SK-N-SH (cell line): ENCODE measurements at regions not wholly inside any gene's neighbourhood (a gene's known extent, or its start where the extent isn't known, plus 50 kb on each side); places are given as distances from the start of the nearest gene placed in this dataset.

Experiments used
- CTCF ChIA-PET: fragments of 300-600, 350-600 bp; formaldehyde crosslinking; extraction: SDS; loops from one replicate; lab custom pipeline; 2021; lab: Yijun Ruan, JAX
- POLR2A ChIA-PET: fragments of 350-600 bp; sonication (Branson Sonifier 250); formaldehyde crosslinking; extraction: SDS; loops from one replicate; lab custom pipeline; 2020; ENCODE audit warnings: antibody characterized with exemption, inconsistent platforms; lab: Yijun Ruan, JAX
- DNase-seq: peaks from one replicate; pipeline ENCODE4 v3.0.0; 2012
- H2AFZ ChIP-seq: fragments of 200-600 bp; sonication (generic); 2 replicates; pipeline ENCODE4 v1.8.1; 2016; ENCODE audit warnings: antibody characterized with exemption, mild to moderate bottlenecking, low read depth
- H3F3A ChIP-seq: fragments of 200-600 bp; sonication (generic); replicated peaks from 2 replicates; pipeline ENCODE3; 2016; ENCODE audit warnings: antibody characterized with exemption, mild to moderate bottlenecking; ENCODE audit not compliant: insufficient read depth
- H3K27ac ChIP-seq, 2 experiments: fragments of 200-500 bp in 1 of 2; fragments of 200-600 bp in 1 of 2; sonication (Bioruptor generic) in 1 of 2; sonication (generic), shearing (Covaris generic) in 1 of 2; 2 replicates each; pipeline versions ENCODE4 v1.5.1 to v1.6.1; 2014 to 2016; ENCODE audit warnings: low read depth in 2 of 2, inconsistent platforms in 1 of 2, low read length in 1 of 2, mild to moderate bottlenecking in 1 of 2, mixed read lengths in 1 of 2
- H3K27me3 ChIP-seq: fragments of 200-600 bp; sonication (generic), shearing (Covaris generic); 2 replicates; pipeline ENCODE4 v1.6.1; 2016; ENCODE audit warnings: mixed run types; ENCODE audit not compliant: insufficient read depth
- H3K36me3 ChIP-seq, 2 experiments: fragments of 200-500 bp in 1 of 2; fragments of 200-600 bp in 1 of 2; sonication (Bioruptor generic) in 1 of 2; sonication (generic) in 1 of 2; replicated peaks in 1 of 2; 2 replicates each; pipeline versions ENCODE3 to v1.5.1; 2014 to 2016; ENCODE audit warnings: low read length in 1 of 2, mild to moderate bottlenecking in 1 of 2; ENCODE audit not compliant: insufficient read depth in 2 of 2, control insufficient read depth in 1 of 2
- H3K4me1 ChIP-seq, 2 experiments: fragments of 200-500 bp in 1 of 2; fragments of 200-600 bp in 1 of 2; sonication (Bioruptor generic) in 1 of 2; sonication (generic), shearing (Covaris generic) in 1 of 2; 2 replicates each; pipeline versions ENCODE4 v1.5.1 to v1.6.1; 2014 to 2016; ENCODE audit warnings: low read depth in 1 of 2, low read length in 1 of 2, mixed run types in 1 of 2; ENCODE audit not compliant: insufficient read depth in 2 of 2, control insufficient read depth in 1 of 2
- H3K4me2 ChIP-seq: fragments of 200-600 bp; sonication (generic), shearing (Covaris generic); 2 replicates; pipeline ENCODE4 v1.6.1; 2017; ENCODE audit warnings: mixed run types
- H3K4me3 ChIP-seq, 2 experiments: fragments of 200-500 bp in 1 of 2; fragments of 200-600 bp in 1 of 2; sonication (Bioruptor generic) in 1 of 2; sonication (generic), shearing (Covaris generic) in 1 of 2; 2 replicates each; pipeline versions ENCODE4 v1.5.1 to v1.8.1; 2014 to 2016; ENCODE audit warnings: low read depth in 2 of 2, inconsistent platforms in 1 of 2, low read length in 1 of 2, mild to moderate bottlenecking in 1 of 2, mixed read lengths in 1 of 2, moderate library complexity in 1 of 2
- H3K79me2 ChIP-seq: fragments of 200-600 bp; sonication (generic); 2 replicates; pipeline ENCODE4 v1.8.1; 2017; ENCODE audit warnings: mild to moderate bottlenecking; ENCODE audit not compliant: insufficient read depth
- H3K9ac ChIP-seq: fragments of 200-600 bp; sonication (generic); 2 replicates; pipeline ENCODE4 v1.6.1; 2017; ENCODE audit warnings: mixed run types
- H3K9me2 ChIP-seq: fragments of 200-600 bp; sonication (generic); 2 replicates; pipeline ENCODE4 v1.6.1; 2017; ENCODE audit warnings: mixed run types
- H3K9me3 ChIP-seq: fragments of 200-600 bp; sonication (generic); 2 replicates; pipeline ENCODE4 v1.6.1; 2017; ENCODE audit warnings: mixed run types, mild to moderate bottlenecking, moderate library complexity
- H4K20me1 ChIP-seq: fragments of 200-600 bp; sonication (generic); 2 replicates; pipeline ENCODE4 v1.6.1; 2017; ENCODE audit warnings: mild to moderate bottlenecking, mixed run types; ENCODE audit not compliant: insufficient read depth
- CTCF ChIP-seq: fragments of 200-600 bp; sonication (generic); IDR thresholded peaks from 2 replicates; pipeline ENCODE4 v1.6.1; 2017; ENCODE audit warnings: antibody characterized with exemption, mild to moderate bottlenecking, moderate library complexity
- FOSL2 ChIP-seq: IDR thresholded peaks from 2 replicates; pipeline ENCODE4 v1.4.0; 2012; ENCODE audit warnings: low read depth, mild to moderate bottlenecking, moderate library complexity, borderline replicate concordance
- FOXJ3 ChIP-seq: sonication (generic); formaldehyde crosslinking; IDR thresholded peaks from 2 replicates; pipeline ENCODE4 v1.5.1; 2020; ENCODE audit warnings: mild to moderate bottlenecking, missing genetic modification reagents
- FOXM1 ChIP-seq: IDR thresholded peaks from 2 replicates; pipeline ENCODE4 v1.4.0; 2012; ENCODE audit warnings: low read depth, mild to moderate bottlenecking
- GATA2 ChIP-seq: sonication (generic); formaldehyde crosslinking; IDR thresholded peaks from 2 replicates; pipeline ENCODE4 v1.5.0; 2020; ENCODE audit warnings: mild to moderate bottlenecking, missing genetic modification reagents
- IRF3 ChIP-seq: fragments of 150-350 bp; IDR thresholded peaks from 2 replicates; pipeline ENCODE4 v1.6.1; 2016; ENCODE audit warnings: mild to moderate bottlenecking, low read depth, low read length
- MAX ChIP-seq: IDR thresholded peaks from 2 replicates; pipeline ENCODE4 v1.4.0; 2012; ENCODE audit warnings: low read depth
- MEF2A ChIP-seq: IDR thresholded peaks from 2 replicates; pipeline ENCODE4 v1.4.0; 2012; ENCODE audit warnings: low read depth, borderline replicate concordance
- NRF1 ChIP-seq: IDR thresholded peaks from 2 replicates; pipeline ENCODE4 v1.6.1; 2012; ENCODE audit warnings: low read depth, mild to moderate bottlenecking, low read length
- RCOR1 ChIP-seq: fragments of 150-350 bp; IDR thresholded peaks from 2 replicates; pipeline ENCODE4 v1.6.1; 2017; ENCODE audit warnings: antibody characterized with exemption, low read length
- REST ChIP-seq: IDR thresholded peaks from 2 replicates; pipeline ENCODE4 v1.6.1; 2012; ENCODE audit warnings: mild to moderate bottlenecking, low read depth, low read length, moderate library complexity
- RXRA ChIP-seq: IDR thresholded peaks from 2 replicates; pipeline ENCODE4 v1.4.0; 2012; ENCODE audit warnings: low read depth, mild to moderate bottlenecking, borderline replicate concordance
- SIN3A ChIP-seq: IDR thresholded peaks from 2 replicates; pipeline ENCODE4 v1.6.1; 2012; ENCODE audit warnings: low read depth, mild to moderate bottlenecking, low read length, moderate library complexity, borderline replicate concordance
- TAF1 ChIP-seq: IDR thresholded peaks from 2 replicates; pipeline ENCODE4 v1.6.1; 2012; ENCODE audit warnings: low read depth, mild to moderate bottlenecking, low read length, moderate library complexity, borderline replicate concordance
- TCF12 ChIP-seq: IDR thresholded peaks from 2 replicates; pipeline ENCODE4 v1.4.0; 2012
- TEAD4 ChIP-seq: IDR thresholded peaks from 2 replicates; pipeline ENCODE4 v1.4.0; 2012; ENCODE audit warnings: mild to moderate bottlenecking, borderline replicate concordance; ENCODE audit not compliant: insufficient read depth
- USF2 ChIP-seq: fragments of 150-350 bp; IDR thresholded peaks from 2 replicates; pipeline ENCODE4 v1.6.1; 2017; ENCODE audit warnings: antibody characterized with exemption, low read length, low read depth, borderline replicate concordance
- YY1 ChIP-seq: IDR thresholded peaks from 2 replicates; pipeline ENCODE4 v1.4.0; 2012; ENCODE audit warnings: low read depth, mild to moderate bottlenecking
- ZBTB33 ChIP-seq: IDR thresholded peaks from 2 replicates; pipeline ENCODE4 v1.4.0; 2012; ENCODE audit warnings: low read depth, borderline replicate concordance
- WGBS: methylation state at CpG from one replicate; pipeline ENCODE4 v1.1.6; 2017; ENCODE audit warnings: low lambda C conversion rate; 5-methylcytosine and 5-hydroxymethylcytosine counted together

- no peaks in the 10 kb centered on the region for H3K9me2 ChIP-seq
- no peaks in the 10 kb centered on the region for H3K27me3 ChIP-seq
- WGBS: 55% methylated on average over 8 of the region's 8 CpGs
- no peak for TF ChIP-seq FOXJ3 (CRISPR knock-in tag)
- no peak for TF ChIP-seq SIN3A
- TF ChIP-seq RCOR1: no peak
- TF ChIP-seq REST: no peak
- no peak for TF ChIP-seq GATA2 (CRISPR knock-in tag)
- no peak for TF ChIP-seq NRF1
- TF ChIP-seq ZBTB33: no peak
- TF ChIP-seq IRF3: no peak
- TF ChIP-seq FOSL2: no peak
- no peak for TF ChIP-seq CTCF
- TF ChIP-seq MAX: no peak
- no peak for TF ChIP-seq FOXM1
- TF ChIP-seq MEF2A: no peak
- no peak for TF ChIP-seq RXRA
- no peak for TF ChIP-seq TCF12
- no peak for TF ChIP-seq YY1
- TF ChIP-seq TAF1: no peak
- no peak for TF ChIP-seq TEAD4
- TF ChIP-seq USF2: no peak
- H3K79me2 ChIP-seq: no peaks in the 10 kb centered on the region
- H2AFZ ChIP-seq: no peak overlapping the region
- H3K36me3 ChIP-seq: no peaks in the 10 kb centered on the region
- no peaks in the 10 kb centered on the region for H3F3A ChIP-seq
- no peak overlapping the region for H3K4me3 ChIP-seq
- no peak overlapping the region for H3K27ac ChIP-seq
- no peak overlapping the region for H3K4me2 ChIP-seq
- CTCF ChIA-PET: no interaction called here
- H3K9me3 ChIP-seq: no peaks in the 10 kb centered on the region; the same call in 1 of the 2 replicates
- POLR2A ChIA-PET: no interaction called here
- H3K9ac ChIP-seq: no peak overlapping the region
- H4K20me1 ChIP-seq: no peaks in the 10 kb centered on the region
- no peak for DNase-seq
- no peaks in the 10 kb centered on the region; a peak in 1 of 4 replicates for H3K4me1 ChIP-seq
These were observed 104.0 kb upstream of the PTCH1 start for GRCh38 chr9:95620722-95621121.
